Loucy (cell line): ENCODE measurements at regions not wholly inside any gene's neighbourhood (a gene's known extent, or its start where the extent isn't known, plus 50 kb on each side); places are given as distances from the start of the nearest gene placed in this dataset.

Experiments
- H2AFZ ChIP-seq: fragments of 200-600 bp; sonication (generic); 2 replicates; pipeline ENCODE4 v1.6.0; 2016; ENCODE audit warnings: antibody characterized with exemption, mild to moderate bottlenecking, low read length, moderate library complexity
- H3F3A ChIP-seq: fragments of 200-600 bp; 2 replicates; pipeline ENCODE4 v1.6.0; 2016; ENCODE audit warnings: antibody characterized with exemption, low read depth, mild to moderate bottlenecking
- H3K27me3 ChIP-seq: fragments of 200-600 bp; sonication (generic); 2 replicates; pipeline ENCODE4 v1.6.1; 2014; ENCODE audit warnings: low read length, mild to moderate bottlenecking; ENCODE audit not compliant: insufficient read depth, poor library complexity, severe bottlenecking
- H3K36me3 ChIP-seq: fragments of 200-600 bp; sonication (generic); 2 replicates; pipeline ENCODE4 v1.6.1; 2016; ENCODE audit warnings: low read length; ENCODE audit not compliant: insufficient read depth
- H3K4me1 ChIP-seq: fragments of 200-600 bp; sonication (generic); 2 replicates; pipeline ENCODE4 v1.5.1; 2014; ENCODE audit warnings: low read length, mild to moderate bottlenecking; ENCODE audit not compliant: insufficient read depth, poor library complexity, severe bottlenecking
- H3K4me2 ChIP-seq: fragments of 200-600 bp; sonication (generic); 2 replicates; pipeline ENCODE4 v1.6.0; 2014; ENCODE audit warnings: antibody characterized with exemption, low read length, low read depth, mild to moderate bottlenecking; ENCODE audit not compliant: poor library complexity, severe bottlenecking
- H3K4me3 ChIP-seq: fragments of 200-600 bp; sonication (generic); 2 replicates; pipeline ENCODE4 v1.5.1; 2014; ENCODE audit warnings: low read length, mild to moderate bottlenecking, mixed read lengths; ENCODE audit not compliant: poor library complexity, severe bottlenecking
- H3K79me2 ChIP-seq: fragments of 200-600 bp; sonication (generic); 2 replicates; pipeline ENCODE4 v1.6.1; 2014; ENCODE audit warnings: low read length; ENCODE audit not compliant: insufficient read depth
- H3K9ac ChIP-seq: fragments of 200-600 bp; sonication (generic); 2 replicates; pipeline ENCODE4 v1.6.0; 2014; ENCODE audit warnings: mild to moderate bottlenecking, low read depth, low read length, moderate library complexity; ENCODE audit not compliant: poor library complexity, severe bottlenecking
- H3K9me2 ChIP-seq: fragments of 200-600 bp; sonication (generic); replicated peaks from 2 replicates; pipeline ENCODE4 v1.6.1; 2016; ENCODE audit warnings: low read depth, low read length, mixed read lengths
- H3K9me3 ChIP-seq: fragments of 200-600 bp; sonication (generic); 2 replicates; pipeline ENCODE4 v1.6.1; 2014; ENCODE audit warnings: mild to moderate bottlenecking, antibody characterized with exemption, low read length, low read depth; ENCODE audit not compliant: insufficient read depth
- H4K20me1 ChIP-seq: fragments of 200-600 bp; sonication (generic); 2 replicates; pipeline ENCODE4 v1.6.0; 2014; ENCODE audit warnings: antibody characterized with exemption, low read length, mild to moderate bottlenecking; ENCODE audit not compliant: insufficient read depth, poor library complexity, severe bottlenecking
- CTCF ChIP-seq: fragments of 200-600 bp; sonication (generic); conservative IDR thresholded peaks from 2 replicates; pipeline ENCODE4 v1.5.1; 2014; ENCODE audit warnings: mild to moderate bottlenecking, antibody characterized with exemption, low read length
- EZH2phosphoT487 ChIP-seq: fragments of 200-600 bp; IDR thresholded peaks from 2 replicates; pipeline ENCODE4 v1.6.1; 2018; ENCODE audit warnings: antibody characterized with exemption, mild to moderate bottlenecking, moderate library complexity, borderline replicate concordance

- Histone ChIP-seq H2AFZ (no peak overlapping the region), H3K79me2 (no peaks in the 10 kb centered on the region), H3K36me3 (no peaks in the 10 kb centered on the region), H3K9ac (no peak overlapping the region), H4K20me1 (no peaks in the 10 kb centered on the region), H3K9me2 (no peaks in the 10 kb centered on the region), H3K27me3 (no peaks in the 10 kb centered on the region), H3K4me2 (no peak overlapping the region), H3K4me3 (no peak overlapping the region), H3F3A (no peaks in the 10 kb centered on the region), H3K4me1 (peaks cover 6% of the 10 kb centered on the region), H3K9me3 (no peaks in the 10 kb centered on the region)
- TF ChIP-seq EZH2phosphoT487 = no peak
- no peak for TF ChIP-seq CTCF
Observed at GRCh38 chr3:79986338-79986737, 218.5 kb upstream of the ROBO1 start.

GRCh38 chr3:79985816-79986215, 218.0 kb upstream of the ROBO1 start:
- Histone ChIP-seq H3K9me2 (no peaks in the 10 kb centered on the region), H3K9me3 (no peaks in the 10 kb centered on the region), H3F3A (no peaks in the 10 kb centered on the region), H2AFZ (no peak overlapping the region), H3K4me2 (no peak overlapping the region), H3K36me3 (no peaks in the 10 kb centered on the region), H3K79me2 (no peaks in the 10 kb centered on the region), H3K4me3 (no peak overlapping the region), H3K9ac (no peak overlapping the region), H4K20me1 (no peaks in the 10 kb centered on the region), H3K27me3 (no peaks in the 10 kb centered on the region), H3K4me1 (peaks cover 6% of the 10 kb centered on the region)
- TF ChIP-seq EZH2phosphoT487 (no peak), CTCF (no peak)

- Histone ChIP-seq H3F3A (no peaks in the 10 kb centered on the region), H4K20me1 (no peaks in the 10 kb centered on the region), H3K4me2 (no peak overlapping the region), H2AFZ (no peak overlapping the region), H3K9me3 (no peaks in the 10 kb centered on the region), H3K9ac (no peak overlapping the region), H3K79me2 (no peaks in the 10 kb centered on the region), H3K4me1 (peaks cover 6% of the 10 kb centered on the region), H3K36me3 (no peaks in the 10 kb centered on the region), H3K4me3 (no peak overlapping the region), H3K9me2 (no peaks in the 10 kb centered on the region), H3K27me3 (no peaks in the 10 kb centered on the region)
- no peak for TF ChIP-seq CTCF
- no peak for TF ChIP-seq EZH2phosphoT487
Observed at GRCh38 chr3:79983118-79983517, 215.3 kb upstream of the ROBO1 start.
